COR-L47 (cell line): ENCODE measurements at regions not wholly inside any gene's neighbourhood (a gene's known extent, or its start where the extent isn't known, plus 50 kb on each side); places are given as distances from the start of the nearest gene placed in this dataset.
"Not testable (repeated sequence)": the region's sequence is repeated elsewhere in the genome, so short reads cannot be mapped to it uniquely, and the experiment has no call there.

Source experiments
- DNase-seq: peaks from one replicate; lab custom pipeline; 2025; lab: John Stamatoyannopoulos, UW

DNA sequence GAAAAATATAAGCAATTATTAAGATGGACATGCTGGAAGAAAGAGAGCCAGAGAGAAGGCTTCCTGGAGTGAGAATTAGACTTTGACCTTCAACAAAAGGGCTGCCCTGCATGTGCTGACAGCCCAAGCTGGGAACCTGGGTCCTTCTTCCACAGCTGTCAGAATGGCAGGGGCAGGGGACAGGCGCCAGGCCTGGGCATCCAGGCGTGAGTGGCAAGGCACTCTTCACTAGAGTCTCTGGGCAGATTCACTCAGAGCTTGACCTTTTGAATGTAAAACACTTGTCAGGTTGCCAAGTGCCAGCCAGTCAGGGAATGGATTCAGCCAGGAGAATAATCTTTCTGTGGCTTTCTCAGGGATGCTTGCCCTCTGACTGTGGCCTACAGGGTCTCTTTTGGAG, 119.1 kb upstream of the CLINT1 start:
- DNase-seq: no peak

GRCh38 chr5:157976429-157976828, 117.5 kb upstream of the CLINT1 start:
- no peak for DNase-seq

- DNase-seq: no peak
Measured at GRCh38 chr5:157972579-157972978, 113.6 kb upstream of the CLINT1 start.

DNA sequence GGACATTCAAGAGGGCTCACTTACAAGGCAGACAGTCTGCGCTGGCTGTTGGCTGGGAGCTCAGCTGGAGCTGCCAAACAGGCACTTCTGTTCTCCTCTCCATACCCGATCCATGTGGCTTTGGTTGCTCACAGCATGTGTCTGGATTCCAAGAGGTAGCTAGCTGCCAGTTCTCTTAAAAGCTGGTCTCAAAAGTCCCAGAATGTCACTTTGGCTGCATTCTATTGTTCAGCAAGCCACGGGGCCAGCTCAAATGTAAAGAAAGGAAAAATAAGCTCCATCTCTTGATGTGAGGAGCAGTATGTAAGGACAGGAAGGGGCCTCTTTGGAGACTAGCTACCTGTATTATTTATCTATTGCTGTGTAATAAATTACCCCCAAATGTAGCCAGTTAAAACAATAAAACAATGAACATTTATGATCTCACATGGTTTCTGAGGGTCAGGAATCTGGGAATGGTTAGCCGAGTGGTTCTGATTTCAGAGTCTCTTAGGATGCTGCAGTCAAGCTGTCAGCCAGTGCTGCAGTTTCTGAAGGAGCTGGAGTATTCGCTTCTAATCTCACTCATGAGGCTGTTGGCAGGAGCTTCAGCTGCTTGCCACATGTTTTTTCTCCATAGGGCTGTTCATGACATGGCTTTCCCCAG, 112.7 kb upstream of the CLINT1 start:
- no peak for DNase-seq

GRCh38 chr5:157968570-157968969, 109.6 kb upstream of the CLINT1 start:
- DNase-seq: not testable (repeated sequence)

DNA sequence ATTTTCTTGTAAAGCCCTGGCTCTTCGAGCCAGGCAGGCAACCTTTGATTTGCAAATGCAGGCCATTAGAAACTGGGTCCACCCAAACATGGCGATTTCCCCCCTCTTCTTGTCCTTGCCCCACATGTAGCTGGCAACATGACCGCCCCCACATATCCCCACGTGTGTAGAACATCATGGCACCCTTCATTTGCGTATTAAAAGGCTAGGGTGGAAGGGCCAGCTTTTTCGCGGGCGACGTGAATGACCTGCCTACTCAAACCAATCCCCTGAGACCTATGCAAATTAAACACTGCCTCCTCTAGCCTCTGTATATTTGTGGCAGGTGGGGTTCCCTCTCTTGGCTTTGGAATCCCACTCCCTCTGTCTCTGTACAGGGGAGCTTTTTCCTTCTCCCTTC, 107.0 kb upstream of the CLINT1 start:
- DNase-seq: no peak

- no peak for DNase-seq
Measured at GRCh38 chr5:157965040-157965678, 106.2 kb upstream of the CLINT1 start.

- DNase-seq: no peak
Measured at GRCh38 chr5:157963761-157964160, 104.8 kb upstream of the CLINT1 start.

DNA sequence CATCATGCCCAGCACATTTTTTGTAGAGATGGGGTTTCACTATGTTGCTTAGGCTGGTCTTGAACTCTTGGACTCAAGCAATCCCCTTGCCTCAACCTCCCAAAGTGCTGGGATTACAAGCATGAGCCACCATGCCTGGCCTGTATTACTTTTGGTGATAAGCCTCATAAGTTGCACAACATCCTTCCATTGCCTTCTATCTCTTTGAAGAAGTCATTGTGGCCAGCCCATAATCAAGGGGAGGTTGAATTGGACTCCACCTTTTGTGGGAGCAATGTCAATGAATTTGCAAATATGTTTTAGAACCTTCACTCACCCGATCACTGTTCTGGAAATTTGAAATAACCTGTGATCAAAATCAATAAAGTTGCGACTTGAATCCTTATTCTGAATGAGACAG, 104.3 kb upstream of the CLINT1 start:
- no peak for DNase-seq

- not testable (repeated sequence) for DNase-seq
Measured at GRCh38 chr5:157962686-157963085, 103.7 kb upstream of the CLINT1 start.

GRCh38 chr5:157961896-157962590, 103.1 kb upstream of the CLINT1 start:
- DNase-seq: peak; percentile 74

GRCh38 chr5:157961176-157961575, 102.2 kb upstream of the CLINT1 start:
- peak; percentile 67 for DNase-seq

DNA sequence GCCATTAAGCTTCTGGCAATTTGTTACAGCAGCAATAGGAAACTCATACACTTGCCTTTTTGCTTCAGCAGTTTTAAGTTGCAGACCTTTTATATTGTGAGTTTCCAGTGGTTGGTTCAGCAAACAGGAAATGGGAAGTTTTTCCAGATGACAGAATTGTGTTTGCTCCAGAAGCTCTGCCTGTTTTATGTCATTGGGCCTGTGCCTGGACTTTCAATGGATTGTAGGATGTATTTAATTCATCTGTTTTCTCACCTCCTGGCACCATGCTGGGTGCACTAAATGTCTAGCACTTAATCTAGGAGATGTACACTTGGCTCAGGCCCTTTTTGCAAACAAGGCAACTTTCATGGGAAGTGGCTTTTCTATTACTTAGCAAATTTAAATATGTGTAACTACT, 100.4 kb upstream of the CLINT1 start:
- no peak for DNase-seq

- no peak for DNase-seq
Measured at GRCh38 chr5:157956271-157956885, 97.4 kb upstream of the CLINT1 start.

- no peak for DNase-seq
Measured at GRCh38 chr5:157955541-157956172, 96.7 kb upstream of the CLINT1 start.

GRCh38 chr5:157952374-157952685, 93.4 kb upstream of the CLINT1 start:
- no peak for DNase-seq

- peak; percentile 58 for DNase-seq
Measured at GRCh38 chr5:157951673-157952373, 92.9 kb upstream of the CLINT1 start.

- DNase-seq: no peak
Measured at GRCh38 chr5:157949520-157949919, 90.6 kb upstream of the CLINT1 start.

DNA sequence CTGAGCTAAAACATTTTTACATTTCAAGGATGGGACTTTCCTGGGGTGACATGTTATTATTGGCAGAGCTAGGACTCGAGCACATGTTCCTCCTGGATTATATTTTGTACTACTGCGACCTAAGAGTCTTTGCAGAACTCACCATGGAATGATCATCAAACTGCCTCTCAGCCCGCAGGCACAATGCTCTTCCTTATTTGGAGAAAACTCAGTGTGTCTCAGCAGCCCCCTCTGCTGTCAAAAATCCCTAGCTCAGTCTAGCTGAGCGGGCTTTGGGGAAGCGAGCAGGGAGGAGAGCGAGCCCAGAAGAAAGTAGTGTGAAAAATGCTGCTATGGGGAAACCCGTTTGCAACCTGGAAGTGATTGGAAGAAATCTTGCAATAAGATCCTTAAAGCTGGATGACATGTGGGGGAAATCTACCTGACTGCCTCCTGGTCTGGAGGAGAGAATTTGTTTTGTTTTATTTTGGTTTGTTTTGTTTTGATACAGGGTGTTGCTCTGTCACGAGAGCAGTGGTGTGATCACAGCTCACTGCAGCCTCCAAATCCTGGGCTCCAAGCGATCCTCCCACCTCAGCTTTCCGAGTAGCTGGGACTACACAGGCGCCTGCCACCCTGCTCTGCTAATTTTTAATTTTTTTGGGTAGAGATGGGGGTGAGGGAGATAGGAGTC, 89.9 kb upstream of the CLINT1 start:
- DNase-seq: peak; percentile 85

- no peak for DNase-seq
Measured at GRCh38 chr5:157947156-157947555, 88.2 kb upstream of the CLINT1 start.

DNA sequence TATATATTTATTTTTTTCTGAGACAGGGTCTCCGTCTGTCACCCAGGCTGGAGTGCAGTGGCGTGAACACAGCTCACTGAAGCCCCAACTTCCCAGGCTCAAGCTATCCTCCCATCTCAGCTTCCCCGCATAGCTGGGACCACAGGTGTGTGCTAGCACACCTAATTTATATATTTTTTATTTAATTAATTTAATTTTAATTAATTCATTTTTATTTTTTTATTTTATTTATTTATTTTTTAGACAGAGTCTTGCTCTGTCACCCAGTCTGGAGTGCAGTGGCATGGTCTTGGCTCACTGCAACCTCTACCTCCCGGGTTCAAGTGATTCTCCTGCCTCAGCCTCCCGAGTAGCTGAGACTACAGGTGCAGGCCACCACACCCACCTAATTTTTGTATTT, 86.9 kb upstream of the CLINT1 start:
- not testable (repeated sequence) for DNase-seq
